SJSA1 (cell line): ENCODE measurements at regions not wholly inside any gene's neighbourhood (a gene's known extent, or its start where the extent isn't known, plus 50 kb on each side); places are given as distances from the start of the nearest gene placed in this dataset.

Experiments used
- DNase-seq, 2 experiments: peaks; one replicate each; pipeline ENCODE4 v3.0.0-alpha.2; 2015 to 2020; ENCODE audit warnings: low spot score in 2 of 2, low read depth in 1 of 2
- H3K27ac ChIP-seq: fragments of 250-450 bp; sonication (Bioruptor Pico); 2 replicates; pipeline ENCODE4 v1.5.1; 2020; ENCODE audit warnings: mild to moderate bottlenecking, moderate library complexity
- H3K27me3 ChIP-seq: fragments of 250-450 bp; sonication (Bioruptor Pico); replicated peaks from 2 replicates; pipeline ENCODE4 v1.5.1; 2020; ENCODE audit warnings: mild to moderate bottlenecking, moderate library complexity
- H3K36me3 ChIP-seq: fragments of 250-450 bp; sonication (Bioruptor Pico); 2 replicates; pipeline ENCODE4 v1.5.1; 2020; ENCODE audit warnings: mild to moderate bottlenecking
- H3K4me1 ChIP-seq: fragments of 250-450 bp; sonication (Bioruptor Pico); replicated peaks from 2 replicates; pipeline ENCODE4 v1.6.1; 2021; ENCODE audit warnings: mild to moderate bottlenecking
- H3K4me3 ChIP-seq: fragments of 250-450 bp; sonication (Bioruptor Pico); 2 replicates; pipeline ENCODE4 v1.5.1; 2020; ENCODE audit warnings: mild to moderate bottlenecking
- H3K9me3 ChIP-seq: fragments of 250-450 bp; sonication (Bioruptor Pico); replicated peaks from 2 replicates; pipeline ENCODE4 v1.5.1; 2020; ENCODE audit warnings: mild to moderate bottlenecking

DNA sequence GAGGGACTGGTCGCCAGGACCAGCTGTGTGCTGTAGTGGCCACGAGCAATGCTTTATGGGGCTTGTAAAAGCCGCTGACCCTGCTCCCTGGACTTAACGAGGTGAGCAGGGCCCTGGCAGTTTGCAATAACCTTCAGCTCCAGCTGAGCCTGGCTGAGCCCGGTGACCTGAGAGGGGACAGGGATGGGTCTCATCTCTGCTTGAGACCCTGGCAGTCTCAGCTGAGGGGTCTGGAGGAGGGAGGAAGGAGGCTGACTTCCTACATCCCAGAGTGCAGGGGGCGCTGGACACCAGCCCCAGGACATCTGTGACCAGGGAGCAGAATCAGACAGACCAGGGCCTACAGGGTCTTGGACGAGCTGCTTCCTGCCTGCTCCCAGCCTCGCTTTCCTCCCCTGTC lies 277.5 kb upstream of the MVB12B start:
- Histone ChIP-seq H3K27ac (no peak overlapping the region), H3K36me3 (no peaks in the 10 kb centered on the region), H3K4me1 (no peaks in the 10 kb centered on the region), H3K9me3 (no peaks in the 10 kb centered on the region), H3K4me3 (no peak overlapping the region), H3K27me3 (0 out of 2 replicates have a peak, but pooled peaks cover 4% of the 10 kb centered on the region)
- no peak for DNase-seq

DNA sequence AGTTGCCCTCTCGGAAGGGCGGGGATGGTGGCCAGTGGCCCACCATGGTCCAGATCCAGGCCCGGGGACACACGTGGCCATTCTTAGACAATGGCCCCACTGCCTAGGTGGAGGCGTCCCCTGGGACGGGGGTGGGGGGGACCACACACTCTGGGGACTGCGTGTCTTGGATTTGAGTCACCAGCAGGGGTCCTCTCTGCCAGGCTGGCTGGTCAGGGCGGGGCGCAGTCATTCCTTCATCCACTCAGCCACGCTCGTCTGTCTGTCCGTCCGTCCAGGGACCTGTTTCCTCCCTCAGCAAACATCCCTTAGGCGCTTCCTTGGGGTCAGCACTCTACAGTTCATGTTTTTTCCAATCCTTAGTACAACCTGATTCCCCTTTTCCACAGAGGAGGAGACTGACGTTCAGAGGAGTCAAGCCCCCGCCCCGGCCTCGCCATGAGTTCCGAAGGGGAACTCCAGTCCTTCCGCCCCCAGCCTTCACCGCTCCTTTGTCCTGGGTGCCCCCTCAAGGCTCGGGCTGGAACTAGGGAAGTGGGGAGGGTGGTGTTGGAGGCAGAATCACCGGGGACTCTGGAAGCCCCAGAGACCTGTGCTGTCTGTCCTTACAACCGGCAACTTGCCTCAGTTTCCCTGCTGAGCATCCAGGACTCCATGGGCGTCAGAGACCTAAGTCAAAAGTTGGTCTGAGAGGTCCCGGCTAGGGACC lies 276.6 kb upstream of the MVB12B start:
- no peaks in the 10 kb centered on the region for H3K4me1 ChIP-seq
- no peak for DNase-seq
- no peak overlapping the region for H3K27ac ChIP-seq
- H3K9me3 ChIP-seq, result no peaks in the 10 kb centered on the region
- no peak overlapping the region for H3K4me3 ChIP-seq
- 0 out of 2 replicates have a peak, but pooled peaks cover 11% of the 10 kb centered on the region for H3K27me3 ChIP-seq
- no peaks in the 10 kb centered on the region for H3K36me3 ChIP-seq

DNA sequence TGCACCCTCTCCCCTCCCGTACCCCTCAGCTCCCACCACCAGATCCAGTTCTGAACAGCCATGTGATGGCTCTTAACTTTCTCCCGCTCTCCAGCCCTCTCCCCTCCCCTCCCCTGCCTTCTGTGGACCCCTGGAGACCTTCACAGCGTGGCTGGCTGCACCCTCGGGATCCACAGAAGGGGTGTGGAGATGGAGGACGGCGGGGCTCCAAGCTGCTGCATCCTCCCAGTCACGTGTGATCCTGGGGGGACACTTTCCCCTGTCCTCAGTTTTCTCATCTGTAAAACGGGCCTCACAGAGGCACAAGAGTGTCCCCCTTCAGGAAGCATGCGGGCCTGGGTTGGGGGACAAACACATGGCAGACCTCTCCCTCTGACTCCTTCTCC lies 276.0 kb upstream of the MVB12B start:
- Histone ChIP-seq H3K9me3 (no peaks in the 10 kb centered on the region), H3K27me3 (peaks cover 17% of the 10 kb centered on the region; the same call in 1 of the 2 replicates), H3K27ac (no peak overlapping the region), H3K4me3 (no peak overlapping the region), H3K4me1 (no peaks in the 10 kb centered on the region), H3K36me3 (no peaks in the 10 kb centered on the region)
- no peak for DNase-seq

DNA sequence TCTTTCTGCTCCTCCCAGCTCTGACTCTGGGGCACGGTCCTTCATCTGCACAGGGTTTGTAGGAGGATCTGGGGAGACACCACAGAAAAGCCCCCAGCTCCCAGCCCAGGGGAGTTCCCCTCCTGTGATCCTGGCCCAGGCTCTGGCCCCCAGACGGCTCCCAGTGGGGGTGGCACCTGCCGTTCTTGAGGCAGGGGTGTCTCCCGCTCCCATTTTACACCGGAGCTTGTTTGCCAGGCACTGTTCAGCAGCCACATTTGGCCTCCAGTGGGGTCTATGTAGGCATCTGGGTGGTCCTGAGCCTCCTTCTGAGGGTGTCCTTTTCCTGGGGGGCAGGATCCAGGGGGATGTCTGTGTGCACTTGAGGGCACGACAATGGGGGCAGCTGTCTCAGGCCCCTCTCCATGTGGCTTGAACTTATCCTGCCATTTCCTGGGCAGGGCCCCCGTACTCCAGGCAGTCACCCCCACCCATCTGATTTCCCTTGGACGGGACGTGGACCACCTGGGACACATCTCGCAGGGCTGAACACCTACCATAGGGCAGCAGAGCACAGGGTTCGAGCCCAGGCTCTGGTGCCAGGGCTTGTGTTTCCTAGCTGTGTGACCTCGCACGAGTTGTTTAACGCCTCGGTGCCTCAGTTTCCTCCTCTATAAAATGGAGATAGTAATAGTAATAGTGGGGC lies 275.0 kb upstream of the MVB12B start:
- Histone ChIP-seq H3K9me3 (no peaks in the 10 kb centered on the region), H3K4me3 (no peak overlapping the region), H3K27me3 (peaks cover 19% of the 10 kb centered on the region; the same call in 1 of the 2 replicates), H3K36me3 (no peaks in the 10 kb centered on the region), H3K27ac (no peak overlapping the region), H3K4me1 (no peaks in the 10 kb centered on the region)
- no peak for DNase-seq

DNA sequence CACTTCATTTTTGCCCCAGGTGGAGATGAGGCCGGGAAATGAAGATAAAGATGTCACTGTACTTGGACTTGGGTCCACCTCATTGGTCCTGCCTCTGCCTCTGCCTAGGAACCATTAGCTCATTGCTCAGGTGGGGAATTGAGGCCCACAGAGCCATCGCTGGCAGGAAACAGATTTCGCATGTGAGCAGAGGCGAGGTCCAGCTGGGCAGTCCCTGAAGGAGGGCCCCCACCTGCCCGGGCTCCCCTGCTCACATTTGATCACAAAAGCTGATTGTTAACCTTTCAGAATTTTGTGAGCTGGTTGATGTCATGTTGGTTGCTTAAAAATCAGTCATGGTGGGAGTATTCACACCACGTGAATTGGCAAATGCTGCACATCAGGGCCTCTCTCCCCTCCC lies 273.8 kb upstream of the MVB12B start:
- H3K4me1 ChIP-seq, result no peaks in the 10 kb centered on the region
- no peaks in the 10 kb centered on the region for H3K36me3 ChIP-seq
- no peak for DNase-seq
- peaks cover 19% of the 10 kb centered on the region; the same call in 1 of the 2 replicates for H3K27me3 ChIP-seq
- H3K27ac ChIP-seq, result no peak overlapping the region
- no peaks in the 10 kb centered on the region for H3K9me3 ChIP-seq
- H3K4me3 ChIP-seq, result no peak overlapping the region

DNA sequence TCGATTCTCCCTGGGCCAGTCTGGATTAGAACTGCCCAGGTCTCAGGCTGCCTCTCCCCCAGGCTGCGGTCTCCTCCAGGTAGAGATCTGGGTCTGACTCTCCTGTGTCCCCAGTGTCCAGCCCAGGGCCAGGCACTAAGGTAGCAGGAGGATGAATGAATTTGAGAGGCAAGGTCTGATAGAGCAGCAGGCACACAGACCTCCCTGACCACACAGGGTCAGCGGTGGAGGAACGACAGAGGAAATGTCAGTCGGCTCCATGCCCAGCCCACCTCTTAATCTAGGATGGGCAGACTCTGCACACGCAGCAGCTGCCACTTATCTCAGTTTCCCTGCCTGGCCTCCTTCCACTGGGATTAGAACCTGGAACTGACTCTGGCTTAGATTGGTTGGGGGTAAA lies 272.7 kb upstream of the MVB12B start:
- no peaks in the 10 kb centered on the region for H3K36me3 ChIP-seq
- no peaks in the 10 kb centered on the region for H3K9me3 ChIP-seq
- H3K27ac ChIP-seq, result no peak overlapping the region
- no peaks in the 10 kb centered on the region for H3K4me1 ChIP-seq
- DNase-seq, result no peak
- H3K4me3 ChIP-seq, result no peak overlapping the region
- H3K27me3 ChIP-seq, result peaks cover 19% of the 10 kb centered on the region; the same call in 1 of the 2 replicates

DNA sequence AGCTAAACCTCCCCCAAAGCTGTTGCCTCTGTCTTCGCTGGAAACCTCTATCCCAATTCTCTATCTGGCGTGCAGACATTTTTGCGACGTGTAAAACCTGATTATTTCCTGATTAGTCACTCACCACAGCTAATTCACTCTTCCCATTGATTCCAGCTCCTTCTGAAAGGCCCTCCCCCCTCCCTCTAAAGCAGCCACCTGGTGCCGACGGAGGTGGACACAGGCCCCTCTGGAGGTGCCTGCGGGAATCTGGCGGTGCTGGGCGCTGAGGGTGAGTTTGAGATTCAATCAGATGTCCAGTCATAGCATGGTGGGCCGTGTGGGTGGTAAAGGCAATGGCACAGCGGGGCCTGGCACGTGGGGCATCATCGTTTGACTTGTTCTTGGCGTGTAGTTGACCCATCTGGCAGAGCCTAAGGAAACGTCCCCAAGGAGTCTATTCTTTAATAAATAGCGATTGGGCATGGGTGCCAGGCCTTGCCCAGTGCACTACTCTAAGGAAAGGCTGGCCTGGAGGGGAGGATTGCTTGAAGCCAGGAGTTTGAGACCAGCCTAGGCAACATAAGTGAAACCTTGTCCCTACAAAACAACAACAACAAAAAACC lies 271.1 kb upstream of the MVB12B start:
- Histone ChIP-seq H3K4me1 (no peaks in the 10 kb centered on the region), H3K4me3 (no peak overlapping the region), H3K27me3 (peaks cover 19% of the 10 kb centered on the region; the same call in 1 of the 2 replicates), H3K9me3 (no peaks in the 10 kb centered on the region), H3K36me3 (no peaks in the 10 kb centered on the region), H3K27ac (no peak overlapping the region)
- no peak for DNase-seq

DNA sequence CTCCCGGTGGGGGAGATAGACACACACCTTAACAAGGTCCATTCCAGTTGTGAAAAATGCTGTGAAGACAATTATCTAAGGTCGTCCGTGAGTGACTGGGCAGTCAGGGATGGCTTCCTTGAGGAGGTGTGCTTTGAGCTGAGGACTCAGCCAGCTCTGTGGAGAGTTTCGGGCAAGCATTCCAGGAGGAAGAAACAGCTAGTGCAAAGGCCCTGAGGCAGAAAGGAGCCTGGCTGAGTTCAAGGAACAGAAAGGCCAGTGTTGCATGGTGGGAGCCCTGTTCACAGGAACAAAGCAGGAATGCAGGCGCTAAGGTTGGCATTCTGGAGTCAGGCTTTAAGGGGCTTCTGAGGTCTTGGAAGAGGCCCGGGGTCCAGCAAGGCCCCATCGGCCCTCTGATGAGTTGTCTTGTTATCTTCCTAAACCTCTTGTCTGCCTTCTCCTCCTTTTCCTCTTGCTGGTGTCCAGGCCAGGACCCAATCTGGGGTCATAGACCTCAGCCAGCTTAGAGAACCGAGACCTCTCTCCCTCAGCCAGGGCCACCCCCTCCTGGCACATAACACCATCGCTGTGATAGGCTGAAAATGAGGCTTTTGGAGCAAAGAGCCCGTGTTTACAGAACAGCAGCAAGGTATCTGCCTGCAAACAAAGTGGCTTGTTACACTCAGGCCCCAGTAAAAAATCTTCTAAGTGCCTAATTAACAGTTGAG lies 270.2 kb upstream of the MVB12B start:
- no peaks in the 10 kb centered on the region for H3K4me1 ChIP-seq
- no peak overlapping the region for H3K27ac ChIP-seq
- H3K9me3 ChIP-seq, result no peaks in the 10 kb centered on the region
- H3K4me3 ChIP-seq, result no peak overlapping the region
- peaks cover 15% of the 10 kb centered on the region; the same call in 1 of the 2 replicates for H3K27me3 ChIP-seq
- no peaks in the 10 kb centered on the region for H3K36me3 ChIP-seq
- no peak for DNase-seq

DNA sequence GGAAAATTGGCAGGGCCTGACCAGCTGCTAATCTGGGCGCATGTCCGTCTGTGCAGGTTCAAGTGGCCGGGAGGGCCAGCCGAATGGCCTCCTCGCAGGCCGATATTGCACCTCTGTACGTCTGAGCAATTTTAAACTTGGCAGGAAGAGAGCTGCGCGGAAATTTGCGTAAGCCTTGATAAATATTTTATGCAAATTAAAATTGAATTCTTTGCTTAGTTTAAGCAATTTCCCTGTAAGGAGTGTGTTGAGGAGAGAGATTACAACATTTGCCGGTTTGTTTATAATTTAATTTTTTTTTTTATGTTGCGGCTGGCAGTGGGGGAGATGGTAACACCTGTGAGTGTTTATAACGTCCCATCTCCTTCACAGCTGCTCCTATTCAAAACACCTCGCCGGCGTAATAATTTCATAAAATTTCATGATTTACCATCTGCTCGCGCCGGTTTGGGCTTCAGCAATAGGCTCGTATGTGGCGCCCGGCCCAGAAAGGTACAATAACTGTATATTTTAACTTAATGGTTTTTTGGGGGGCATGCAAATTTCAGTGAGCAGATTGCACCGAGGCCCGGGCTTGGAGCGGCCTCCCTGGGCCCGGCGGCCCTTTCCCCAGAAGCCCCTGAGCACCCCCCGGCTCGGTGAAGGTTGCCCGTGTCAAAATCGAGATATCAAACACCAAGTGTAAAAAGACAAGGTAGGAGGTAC lies 269.4 kb upstream of the MVB12B start:
- DNase-seq, result no peak
- H3K27ac ChIP-seq, result no peak overlapping the region
- H3K36me3 ChIP-seq, result no peaks in the 10 kb centered on the region
- no peaks in the 10 kb centered on the region for H3K4me1 ChIP-seq
- H3K9me3 ChIP-seq, result no peaks in the 10 kb centered on the region
- H3K27me3 ChIP-seq, result peaks cover 15% of the 10 kb centered on the region; the same call in 1 of the 2 replicates
- H3K4me3 ChIP-seq, result no peak overlapping the region

DNA sequence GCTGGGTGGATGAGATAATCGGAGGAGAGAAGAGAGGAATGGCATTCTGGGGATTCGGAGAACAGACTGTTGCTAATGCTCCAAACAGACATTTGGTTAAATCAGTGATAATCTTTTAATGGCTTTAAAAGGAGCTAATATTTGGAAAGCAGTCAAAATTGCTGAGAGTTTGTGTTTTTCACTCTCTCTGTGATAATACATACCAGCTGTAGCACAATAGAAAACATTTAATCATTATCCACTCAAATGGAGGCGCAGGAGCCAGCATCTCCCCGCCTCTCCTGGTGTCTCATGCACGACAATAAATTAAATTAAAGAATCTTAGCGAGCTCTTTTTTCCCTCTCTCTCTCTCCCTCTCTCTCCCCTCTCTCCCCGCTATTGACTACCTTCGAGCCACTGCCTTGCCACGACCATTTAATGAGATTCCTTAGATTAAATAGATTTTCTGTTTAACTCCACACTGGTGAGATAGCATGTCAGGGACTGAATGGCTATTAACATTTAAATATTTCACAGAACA lies 268.6 kb upstream of the MVB12B start:
- H3K27ac ChIP-seq, result no peak overlapping the region
- no peaks in the 10 kb centered on the region for H3K36me3 ChIP-seq
- peaks cover 15% of the 10 kb centered on the region; the same call in 1 of the 2 replicates for H3K27me3 ChIP-seq
- no peaks in the 10 kb centered on the region for H3K9me3 ChIP-seq
- H3K4me1 ChIP-seq, result no peaks in the 10 kb centered on the region
- H3K4me3 ChIP-seq, result no peak overlapping the region
- DNase-seq, result no peak

DNA sequence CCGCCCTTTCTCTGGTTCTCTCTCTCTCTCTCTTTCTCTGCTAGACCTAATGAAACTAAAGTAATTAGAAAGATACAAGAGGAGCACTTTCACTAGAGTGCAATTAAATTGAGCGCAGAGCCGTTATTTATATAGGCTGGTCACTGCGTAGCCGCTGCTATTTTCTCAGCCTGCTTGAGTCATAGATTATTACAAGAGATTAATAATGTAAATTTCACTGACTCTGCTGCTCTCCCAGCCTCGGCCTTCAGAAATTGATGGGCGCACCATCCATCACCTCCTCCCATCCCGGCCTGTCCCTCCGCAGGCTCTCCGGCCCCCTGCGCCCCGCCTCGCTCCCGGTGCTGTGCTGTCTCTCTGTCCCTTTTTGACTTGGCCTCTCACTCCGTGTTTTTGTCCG lies 268.0 kb upstream of the MVB12B start:
- peaks cover 15% of the 10 kb centered on the region; the same call in 1 of the 2 replicates for H3K27me3 ChIP-seq
- H3K4me1 ChIP-seq, result no peaks in the 10 kb centered on the region
- no peaks in the 10 kb centered on the region for H3K36me3 ChIP-seq
- DNase-seq, result no peak
- no peaks in the 10 kb centered on the region for H3K9me3 ChIP-seq
- no peak overlapping the region for H3K4me3 ChIP-seq
- H3K27ac ChIP-seq, result no peak overlapping the region

DNA sequence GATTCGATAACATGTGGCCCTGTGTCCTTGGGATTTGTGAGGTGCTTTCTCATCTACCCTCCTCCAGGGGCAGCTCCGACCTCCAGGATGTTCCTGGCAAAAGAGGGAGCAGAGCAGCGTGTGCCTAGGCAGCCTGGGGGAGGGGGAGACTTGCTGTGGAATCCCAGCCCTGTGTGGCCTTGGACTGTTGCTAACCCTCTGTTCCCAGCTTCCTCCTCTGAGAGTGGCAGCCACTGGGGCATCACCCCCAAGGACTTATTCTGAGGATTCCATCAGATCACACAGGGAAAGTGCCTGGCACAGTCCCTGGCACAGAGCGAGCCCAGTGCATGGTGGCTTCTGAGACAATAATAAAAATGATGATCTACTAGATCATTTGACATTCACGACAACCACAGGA lies 265.1 kb upstream of the MVB12B start:
- no peak for DNase-seq
- Histone ChIP-seq H3K4me3 (no peak overlapping the region), H3K4me1 (no peaks in the 10 kb centered on the region), H3K27ac (no peak overlapping the region), H3K9me3 (no peaks in the 10 kb centered on the region), H3K36me3 (no peaks in the 10 kb centered on the region), H3K27me3 (peaks cover 4% of the 10 kb centered on the region; the same call in 1 of the 2 replicates)
